ENCODE measurements at regions not wholly inside any gene's neighbourhood (a gene's known extent, or its start where the extent isn't known, plus 50 kb on each side); places are given as distances from the start of the nearest gene placed in this dataset.

DNA sequence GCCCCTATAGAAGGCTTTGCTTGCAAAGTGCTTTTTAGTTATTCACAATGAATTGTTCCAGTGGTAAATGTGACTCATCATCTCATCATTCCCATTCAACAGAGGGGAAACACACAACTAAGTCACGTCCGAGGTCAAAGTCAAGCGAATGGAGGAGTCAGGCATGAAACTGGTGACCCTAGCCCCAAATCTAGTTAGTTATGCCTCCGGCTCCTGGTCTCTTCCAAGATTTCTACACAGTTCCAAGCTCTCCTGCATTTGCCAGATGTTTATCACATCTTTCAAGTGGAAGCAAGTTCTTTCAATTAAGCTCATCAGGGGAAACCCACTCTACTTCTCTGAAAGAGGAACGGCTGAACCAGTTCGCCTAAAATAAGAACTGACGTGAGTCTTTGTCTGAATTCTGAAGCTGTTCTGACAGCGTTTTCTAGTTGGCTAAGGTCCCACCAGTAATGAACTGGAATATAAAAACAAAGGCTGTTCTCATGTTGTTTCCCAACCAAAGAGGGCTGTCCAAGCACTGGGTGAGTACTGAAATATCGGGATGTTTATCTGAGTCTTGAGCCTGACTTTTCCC is 140.9 kb upstream of the NRBF2 start:
- H3K4me3 ChIP-seq: no peak overlapping the region
- no peaks in the 10 kb centered on the region for H3K9me3 ChIP-seq (ENCODE audit: low read depth)
- H3K36me3 ChIP-seq (replicated peaks; ENCODE audit: insufficient read depth, low read depth): no peaks in the 10 kb centered on the region
- no peaks in the 10 kb centered on the region for H3K9me2 ChIP-seq (replicated peaks; ENCODE audit: insufficient read depth)
- no peaks in the 10 kb centered on the region for H3K27me3 ChIP-seq
- WGBS (ENCODE audit: low lambda C conversion rate, missing lambda C conversion rate): 89% methylated on average over 9 of the region's 9 CpGs
- H2AFZ ChIP-seq: no peak overlapping the region
- no peaks in the 10 kb centered on the region for H4K20me1 ChIP-seq (ENCODE audit: insufficient read depth, poor library complexity, severe bottlenecking)
- H3K79me2 ChIP-seq: no peaks in the 10 kb centered on the region
- H3K27ac ChIP-seq: no peak overlapping the region
- DNase-seq (ENCODE audit: low spot score): no peak
- H3K4me2 ChIP-seq: no peak overlapping the region
- no peaks in the 10 kb centered on the region for H3K4me1 ChIP-seq (ENCODE audit: insufficient read depth)
- TF ChIP-seq EZH2phosphoT487 (IDR thresholded peaks at IDR 0.05; ENCODE audit: low read depth, severe bottlenecking, unreplicated experiment) (no peak), EZH2 (IDR thresholded peaks at IDR 0.05; ENCODE audit: borderline replicate concordance) (no peak)
- TF ChIP-seq, protein P1, sequence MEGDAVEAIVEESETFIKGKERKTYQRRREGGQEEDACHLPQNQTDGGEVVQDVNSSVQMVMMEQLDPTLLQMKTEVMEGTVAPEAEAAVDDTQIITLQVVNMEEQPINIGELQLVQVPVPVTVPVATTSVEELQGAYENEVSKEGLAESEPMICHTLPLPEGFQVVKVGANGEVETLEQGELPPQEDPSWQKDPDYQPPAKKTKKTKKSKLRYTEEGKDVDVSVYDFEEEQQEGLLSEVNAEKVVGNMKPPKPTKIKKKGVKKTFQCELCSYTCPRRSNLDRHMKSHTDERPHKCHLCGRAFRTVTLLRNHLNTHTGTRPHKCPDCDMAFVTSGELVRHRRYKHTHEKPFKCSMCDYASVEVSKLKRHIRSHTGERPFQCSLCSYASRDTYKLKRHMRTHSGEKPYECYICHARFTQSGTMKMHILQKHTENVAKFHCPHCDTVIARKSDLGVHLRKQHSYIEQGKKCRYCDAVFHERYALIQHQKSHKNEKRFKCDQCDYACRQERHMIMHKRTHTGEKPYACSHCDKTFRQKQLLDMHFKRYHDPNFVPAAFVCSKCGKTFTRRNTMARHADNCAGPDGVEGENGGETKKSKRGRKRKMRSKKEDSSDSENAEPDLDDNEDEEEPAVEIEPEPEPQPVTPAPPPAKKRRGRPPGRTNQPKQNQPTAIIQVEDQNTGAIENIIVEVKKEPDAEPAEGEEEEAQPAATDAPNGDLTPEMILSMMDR (IDR thresholded peaks at IDR 0.05; ENCODE audit: poor library complexity): no peak

DNA sequence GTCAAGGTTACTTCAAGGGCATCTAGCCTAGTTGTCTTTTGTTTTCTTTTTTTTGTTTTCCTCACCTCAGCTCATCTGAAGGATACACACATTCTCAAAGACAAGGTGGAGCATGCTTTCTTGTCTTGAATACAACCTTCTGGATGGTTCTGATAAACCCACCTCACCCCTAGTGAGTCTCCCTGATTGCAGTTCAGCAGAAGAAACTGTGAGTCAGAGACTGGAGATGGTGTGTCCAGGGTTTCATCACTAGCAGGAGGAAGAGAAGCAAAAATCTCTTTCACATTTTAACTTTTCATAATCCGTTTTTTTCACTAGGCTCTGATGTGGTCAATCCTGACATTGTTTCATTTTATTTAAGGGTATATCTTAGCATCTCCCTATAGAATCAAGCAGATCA is 143.0 kb upstream of the NRBF2 start:
- Histone ChIP-seq H3K36me3 (replicated peaks; ENCODE audit: insufficient read depth, low read depth) (no peaks in the 10 kb centered on the region), H3K4me3 (no peak overlapping the region), H3K79me2 (no peaks in the 10 kb centered on the region), H2AFZ (no peak overlapping the region), H3K27ac (no peak overlapping the region), H3K9me2 (replicated peaks; ENCODE audit: insufficient read depth) (no peaks in the 10 kb centered on the region), H3K9me3 (ENCODE audit: low read depth) (no peaks in the 10 kb centered on the region), H3K27me3 (no peaks in the 10 kb centered on the region), H3K4me1 (ENCODE audit: insufficient read depth) (no peaks in the 10 kb centered on the region), H4K20me1 (ENCODE audit: insufficient read depth, poor library complexity, severe bottlenecking) (no peaks in the 10 kb centered on the region), H3K4me2 (no peak overlapping the region)
- TF ChIP-seq, protein P1 (IDR thresholded peaks at IDR 0.05; ENCODE audit: poor library complexity): no peak
- no peak for TF ChIP-seq EZH2phosphoT487 (IDR thresholded peaks at IDR 0.05; ENCODE audit: low read depth, severe bottlenecking, unreplicated experiment)
- TF ChIP-seq EZH2 (IDR thresholded peaks at IDR 0.05; ENCODE audit: borderline replicate concordance): no peak
- DNase-seq (ENCODE audit: low spot score): no peak
- WGBS (ENCODE audit: low lambda C conversion rate, missing lambda C conversion rate): 65% methylated on average over 1 of the region's 1 CpG

DNA sequence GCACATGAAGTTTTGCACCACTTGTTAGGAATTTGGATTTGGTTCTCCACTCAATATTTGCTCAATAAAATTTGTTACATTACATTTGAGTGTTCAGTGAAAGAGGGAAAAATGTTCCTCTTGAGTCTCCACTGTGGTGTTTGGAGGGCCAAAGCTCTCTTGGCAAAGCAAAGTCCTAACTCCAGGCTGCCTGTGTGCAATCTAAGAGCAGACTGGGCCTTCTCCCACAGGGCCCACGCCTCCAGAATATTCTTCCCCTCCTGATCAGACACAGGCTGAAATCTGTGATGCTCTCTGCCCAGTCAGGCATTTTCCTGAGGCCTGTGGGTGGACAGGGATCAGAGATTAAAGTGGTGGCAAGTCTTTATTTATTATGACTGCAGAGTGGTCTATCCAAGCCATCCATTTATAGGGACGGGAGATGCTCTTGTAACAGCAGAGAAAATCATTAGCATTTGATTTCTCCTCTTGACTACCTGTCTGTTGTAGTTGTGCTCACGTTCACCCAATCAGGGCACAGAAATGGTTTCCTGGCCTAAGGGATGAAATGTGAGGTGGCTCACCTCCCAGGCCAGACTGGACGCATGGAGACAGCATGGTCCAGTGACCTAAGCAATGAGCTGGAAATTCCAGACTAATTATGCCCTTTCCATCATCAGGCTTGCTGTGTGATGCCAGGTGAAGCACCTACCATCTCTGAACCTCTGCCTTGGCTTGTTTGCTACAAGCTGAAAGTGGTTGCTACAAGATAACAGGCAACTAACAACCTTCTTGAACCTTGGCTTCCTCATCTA is 147.1 kb upstream of the NRBF2 start:
- Histone ChIP-seq H3K4me1 (ENCODE audit: insufficient read depth) (no peaks in the 10 kb centered on the region), H3K36me3 (replicated peaks; ENCODE audit: insufficient read depth, low read depth) (no peaks in the 10 kb centered on the region), H3K79me2 (no peaks in the 10 kb centered on the region), H3K9me2 (replicated peaks; ENCODE audit: insufficient read depth) (no peaks in the 10 kb centered on the region), H3K4me3 (no peak overlapping the region), H3K9me3 (ENCODE audit: low read depth) (no peaks in the 10 kb centered on the region), H3K27me3 (no peaks in the 10 kb centered on the region), H3K27ac (no peak overlapping the region), H2AFZ (no peak overlapping the region), H3K4me2 (no peak overlapping the region), H4K20me1 (ENCODE audit: insufficient read depth, poor library complexity, severe bottlenecking) (no peaks in the 10 kb centered on the region)
- DNase-seq (ENCODE audit: low spot score): no peak
- 87% methylated on average over 4 of the region's 4 CpGs for WGBS (ENCODE audit: low lambda C conversion rate, missing lambda C conversion rate)
- TF ChIP-seq, protein P1 (IDR thresholded peaks at IDR 0.05; ENCODE audit: poor library complexity): no peak

All from hepatocyte (in vitro differentiated cells).